Endothelial cell of hepatic sinusoid (primary cell): ENCODE measurements at regions not wholly inside any gene's neighbourhood (a gene's known extent, or its start where the extent isn't known, plus 50 kb on each side); places are given as distances from the start of the nearest gene placed in this dataset.

ENCODE experiments used
- in situ Hi-C: cut with HindIII; loops from 2 replicates; pipeline ENCODE4 v1.10.0; 2017; ENCODE audit warnings: low sequenced_read_pairs

DNA sequence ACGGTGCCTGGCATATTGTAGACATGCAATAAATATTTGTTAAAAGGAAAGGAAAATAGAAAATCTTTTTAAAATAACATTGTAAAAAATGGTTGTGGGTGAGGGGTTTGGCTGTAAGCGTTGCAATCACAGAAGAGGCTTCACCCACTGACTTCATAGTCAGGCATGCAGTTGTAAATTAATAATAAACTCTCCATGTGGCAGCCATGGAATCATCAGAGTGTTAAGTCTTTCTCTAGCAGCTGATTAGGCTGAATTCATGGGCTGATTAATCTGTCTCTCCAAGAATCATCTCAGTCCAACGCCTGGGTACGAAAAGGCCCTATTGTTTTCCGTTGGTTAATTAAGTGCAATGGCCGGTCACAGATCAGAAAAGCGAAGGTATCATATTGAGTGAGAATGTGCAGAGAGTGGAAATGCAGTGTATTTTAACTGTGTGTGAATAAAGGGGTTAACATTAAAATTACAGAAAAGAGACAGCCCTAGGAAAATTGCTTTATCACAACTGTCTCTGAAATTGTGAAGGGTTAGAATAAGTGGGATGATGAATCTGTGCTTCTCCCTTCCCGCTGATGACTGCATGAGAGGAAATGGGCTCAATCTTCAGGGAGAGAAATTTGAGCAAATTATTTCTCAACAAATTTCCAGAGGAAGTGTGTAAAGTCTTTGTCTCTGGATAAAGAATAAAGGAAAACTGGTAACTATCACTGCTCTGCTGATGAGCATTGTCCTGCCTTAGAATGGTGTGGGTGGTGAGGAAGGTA, 269.0 kb downstream of the FAM76B start:
- in situ Hi-C loops, result no loop called here

DNA sequence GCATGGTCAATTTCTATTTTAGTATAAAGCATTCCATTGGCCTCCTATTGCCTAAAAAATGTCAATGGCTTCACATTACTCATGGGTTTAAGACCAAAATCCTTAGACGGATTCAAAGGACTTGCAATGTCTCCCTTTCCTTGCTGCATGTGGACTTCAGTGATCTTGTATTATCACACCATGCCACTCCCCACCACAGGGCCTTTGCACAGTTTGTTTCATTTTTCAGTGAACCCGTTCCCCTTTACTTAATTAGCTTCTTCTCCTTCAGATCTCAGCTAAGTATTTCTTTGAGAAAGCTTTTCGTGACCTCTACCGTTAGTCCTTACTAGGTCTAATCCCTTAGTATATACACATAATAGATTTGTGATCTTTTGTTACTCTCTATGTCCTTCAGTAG, 269.7 kb downstream of the FAM76B start:
- in situ Hi-C loops, result no loop called here

DNA sequence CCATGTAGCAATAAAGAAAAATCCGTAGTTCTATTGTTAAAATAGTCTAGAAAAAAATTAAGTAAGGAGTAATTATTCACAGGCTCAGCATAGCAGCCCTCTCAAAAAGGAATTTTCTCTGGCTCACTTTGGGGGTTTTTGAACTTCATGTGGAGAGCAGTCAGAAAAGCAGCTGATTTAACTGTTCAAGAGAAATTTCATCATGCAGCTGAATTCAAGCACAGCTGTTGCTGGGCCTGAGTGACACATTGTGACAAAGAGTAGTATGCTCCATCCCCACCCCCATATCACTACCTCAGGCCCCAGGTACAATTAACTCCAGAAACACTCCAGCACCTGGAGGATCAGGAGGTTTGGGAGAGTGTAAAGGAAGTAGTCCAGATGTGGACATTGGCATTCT, 272.1 kb downstream of the FAM76B start:
- in situ Hi-C loops, result no loop called here

DNA sequence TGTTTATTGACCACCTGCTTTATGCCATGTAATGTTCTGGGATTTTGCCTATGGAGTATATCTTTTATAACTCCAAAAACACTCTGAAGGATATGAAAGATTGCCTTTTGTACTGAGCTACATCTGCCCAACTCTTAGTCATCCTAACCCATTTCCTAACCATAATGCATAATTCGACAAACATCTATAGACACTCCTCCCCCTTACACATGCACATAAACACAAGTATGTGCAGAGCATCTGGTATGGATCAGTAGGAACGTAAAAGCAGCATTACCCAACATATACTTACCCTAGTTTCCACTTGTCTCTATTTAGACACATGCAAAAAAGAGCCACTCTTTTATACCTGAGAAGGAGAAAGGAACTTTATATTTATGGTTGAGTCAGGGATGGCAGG, 272.8 kb downstream of the FAM76B start:
- in situ Hi-C loops, result no loop called here

- in situ Hi-C loops, result no loop called here
Observed at GRCh38 chr11:95516175-95516574, 273.4 kb downstream of the FAM76B start.

DNA sequence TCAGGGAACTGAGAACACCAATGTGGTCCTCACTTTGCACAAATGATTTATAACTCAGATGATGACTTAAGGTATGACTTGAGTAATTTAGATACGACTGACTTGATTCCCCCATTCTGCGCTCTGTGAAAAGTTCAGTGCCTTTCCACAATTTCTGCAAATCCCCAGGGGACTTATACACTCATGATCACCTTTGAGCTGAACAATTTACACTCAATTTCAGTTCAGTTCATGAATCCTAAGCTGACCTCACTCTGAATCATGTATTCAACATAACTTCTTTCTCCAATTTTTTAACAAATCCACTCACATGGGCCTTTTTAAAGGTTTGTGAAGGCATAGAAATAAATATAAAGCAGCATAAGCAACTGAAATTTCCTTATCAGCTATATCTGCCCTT, 274.2 kb downstream of the FAM76B start:
- in situ Hi-C loops, result no loop called here

- in situ Hi-C loops, result no loop called here
Observed at GRCh38 chr11:95514416-95515110, 275.0 kb downstream of the FAM76B start.

GRCh38 chr11:95512682-95513081, 276.9 kb downstream of the FAM76B start:
- in situ Hi-C loops, result no loop called here

DNA sequence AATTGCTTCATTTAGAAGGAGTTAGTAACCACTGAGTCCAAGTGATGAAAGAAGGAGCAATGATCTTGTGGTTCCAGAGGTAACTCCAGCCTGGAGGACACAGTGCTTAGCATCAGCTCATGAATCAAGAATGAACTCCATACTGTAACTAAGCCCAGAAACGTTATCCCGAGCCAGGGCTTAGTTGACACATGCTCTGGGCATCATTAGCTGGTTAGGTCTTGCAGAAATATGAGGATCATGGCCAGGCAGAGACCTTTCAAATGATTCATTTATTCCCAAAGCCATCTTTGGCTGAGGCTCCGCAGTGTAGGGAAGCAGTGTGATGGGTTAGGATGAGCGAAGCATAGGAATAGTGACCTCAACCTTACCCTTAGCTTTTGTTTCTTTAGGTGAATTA, 277.4 kb downstream of the FAM76B start:
- in situ Hi-C loops, result no loop called here

DNA sequence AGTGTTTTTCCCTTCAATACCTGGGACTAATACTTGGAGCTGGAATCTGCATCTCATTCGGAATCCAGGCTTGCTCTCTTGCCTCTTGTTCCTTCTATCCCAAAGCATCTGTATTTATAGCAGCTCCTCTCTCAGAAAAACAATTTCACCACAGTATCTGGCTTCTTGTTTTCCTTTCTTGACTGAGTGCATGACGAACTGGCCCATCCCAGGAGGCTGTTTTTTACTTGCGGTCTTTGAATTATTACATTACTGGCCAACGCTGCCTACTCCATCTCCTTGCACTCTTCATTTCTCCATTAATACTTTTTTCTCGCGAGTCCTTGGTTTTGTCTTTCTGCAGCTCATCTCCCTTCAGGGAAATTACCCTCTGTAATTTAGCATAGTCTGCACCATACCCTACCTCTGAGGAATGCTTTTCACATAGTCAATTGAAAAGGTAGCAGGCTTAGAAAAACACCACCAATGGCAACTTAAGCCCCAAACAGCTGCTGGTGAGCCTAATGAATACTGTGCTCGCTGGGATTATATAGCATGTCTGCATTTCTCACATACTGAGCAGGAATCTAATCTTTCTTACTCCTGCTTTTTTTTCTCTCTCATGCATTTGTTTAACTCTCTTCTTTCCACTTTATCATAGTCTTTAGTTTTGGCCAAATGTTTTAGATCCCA, 277.4 kb upstream of the SESN3 start:
- in situ Hi-C loops, result no loop called here

GRCh38 chr11:95507794-95508193, 276.8 kb upstream of the SESN3 start:
- in situ Hi-C loops, result no loop called here

DNA sequence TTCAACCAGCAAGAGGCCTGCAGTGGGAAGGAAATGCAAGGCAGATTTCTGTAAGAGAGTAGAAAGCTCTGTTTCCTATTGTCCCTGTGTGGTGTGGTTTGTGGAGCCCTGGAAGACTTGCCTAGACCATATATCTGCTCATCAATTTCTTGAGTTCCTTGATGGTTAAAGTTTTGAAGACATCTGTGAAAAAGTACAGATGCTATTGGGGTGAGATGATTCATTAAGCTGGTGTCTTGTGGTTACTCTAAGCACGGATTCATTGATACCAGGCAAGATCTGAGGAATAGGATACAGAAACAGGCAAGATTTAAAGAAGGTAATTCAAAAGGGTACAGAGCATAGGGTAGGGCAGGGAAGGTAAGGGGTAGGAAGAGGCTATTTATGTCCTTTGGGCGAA, 275.8 kb upstream of the SESN3 start:
- in situ Hi-C loops, result no loop called here

DNA sequence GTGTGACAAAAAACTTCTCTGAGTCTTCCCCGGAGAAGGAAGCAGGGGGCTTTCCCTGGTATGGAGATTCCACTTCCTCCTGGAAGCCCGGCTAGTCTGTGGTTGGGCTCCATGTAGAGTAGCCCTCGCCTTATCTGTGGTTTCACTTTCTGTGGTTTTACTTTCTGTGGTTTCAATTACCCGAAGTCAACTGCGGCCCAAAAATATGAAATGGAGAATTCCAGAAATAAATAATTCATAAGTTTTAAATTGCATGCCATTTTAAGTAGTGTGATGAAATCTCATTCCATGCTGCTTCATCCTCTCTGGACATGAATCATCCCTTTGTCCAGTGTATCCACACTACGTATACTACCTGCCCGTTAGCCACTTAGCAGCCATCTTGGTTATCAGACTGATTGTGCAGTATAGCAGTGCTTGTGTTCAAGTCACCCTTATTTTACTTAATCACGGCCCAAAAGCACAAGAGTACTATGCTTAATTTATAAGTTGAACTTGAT, 275.0 kb upstream of the SESN3 start:
- in situ Hi-C loops, result no loop called here

DNA sequence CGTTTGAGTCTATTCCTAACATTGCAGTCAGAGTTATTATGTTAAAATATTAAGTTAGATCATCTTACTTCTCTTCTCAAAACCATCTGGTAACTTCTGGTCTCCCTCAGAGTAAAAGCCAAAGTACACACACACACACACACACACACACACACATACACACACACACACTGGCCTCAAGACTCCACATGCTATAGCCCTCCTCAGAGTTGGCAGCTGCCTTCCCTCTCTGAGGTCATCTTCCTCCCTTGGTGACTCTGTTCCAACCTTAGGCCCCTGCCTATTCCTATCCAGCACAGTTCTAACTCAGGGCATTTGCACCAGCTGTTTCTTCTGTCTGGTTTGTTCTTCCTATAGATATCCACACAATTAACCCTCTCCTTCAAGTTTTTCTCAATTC, 272.0 kb upstream of the SESN3 start:
- in situ Hi-C loops, result loop anchor here (5.0 kb wide), 1 partner anchor 99 kb away; no protein-coding TSS in a partner anchor

GRCh38 chr11:95502522-95502921, 271.5 kb upstream of the SESN3 start:
- in situ Hi-C loops, result loop anchor here (5.0 kb wide), 1 partner anchor 100 kb away; no protein-coding TSS in a partner anchor

- in situ Hi-C loops, result loop anchor here (5.0 kb wide), 1 partner anchor 100 kb away; no protein-coding TSS in a partner anchor
Observed at GRCh38 chr11:95501761-95502266, 270.8 kb upstream of the SESN3 start.

GRCh38 chr11:95500466-95500865, 269.5 kb upstream of the SESN3 start:
- in situ Hi-C loops, result loop anchor here (5.0 kb wide), 1 partner anchor 102 kb away; no protein-coding TSS in a partner anchor

GRCh38 chr11:95499516-95500135, 268.6 kb upstream of the SESN3 start:
- in situ Hi-C loops, result loop anchor here (5.0 kb wide), 1 partner anchor 103 kb away; no protein-coding TSS in a partner anchor

- in situ Hi-C loops, result no loop called here
Observed at GRCh38 chr11:95498722-95499425, 267.9 kb upstream of the SESN3 start.

GRCh38 chr11:95496901-95497300, 265.9 kb upstream of the SESN3 start:
- in situ Hi-C loops, result no loop called here
